ENCODE measurements at regions not wholly inside any gene's neighbourhood (a gene's known extent, or its start where the extent isn't known, plus 50 kb on each side); places are given as distances from the start of the nearest gene placed in this dataset.
"Not testable (repeated sequence)": the region's sequence is repeated elsewhere in the genome, so short reads cannot be mapped to it uniquely, and the experiment has no call there.

DNA sequence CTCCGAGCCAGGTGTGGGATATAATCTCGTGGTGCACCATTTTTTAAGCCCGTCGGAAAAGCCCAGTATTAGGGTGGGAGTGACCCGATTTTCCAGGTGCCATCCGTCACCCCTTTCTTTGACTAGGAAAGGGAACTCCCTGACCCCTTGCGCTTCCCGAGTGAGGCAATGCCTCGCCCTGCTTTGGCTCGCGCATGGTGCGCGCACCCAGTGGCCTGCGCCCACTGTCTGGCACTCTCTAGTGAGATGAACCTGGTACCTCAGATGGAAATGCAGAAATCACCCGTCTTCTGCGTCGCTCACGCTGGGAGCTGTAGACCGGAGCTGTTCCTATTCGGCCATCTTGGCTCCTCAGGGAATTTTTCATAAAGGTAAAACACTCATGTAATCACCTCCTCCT lies 63.9 kb downstream of the RWDD3 start:
- in situ Hi-C loops (cut with MboI; ENCODE audit: low sequenced_read_pairs) = not testable (repeated sequence)

DNA sequence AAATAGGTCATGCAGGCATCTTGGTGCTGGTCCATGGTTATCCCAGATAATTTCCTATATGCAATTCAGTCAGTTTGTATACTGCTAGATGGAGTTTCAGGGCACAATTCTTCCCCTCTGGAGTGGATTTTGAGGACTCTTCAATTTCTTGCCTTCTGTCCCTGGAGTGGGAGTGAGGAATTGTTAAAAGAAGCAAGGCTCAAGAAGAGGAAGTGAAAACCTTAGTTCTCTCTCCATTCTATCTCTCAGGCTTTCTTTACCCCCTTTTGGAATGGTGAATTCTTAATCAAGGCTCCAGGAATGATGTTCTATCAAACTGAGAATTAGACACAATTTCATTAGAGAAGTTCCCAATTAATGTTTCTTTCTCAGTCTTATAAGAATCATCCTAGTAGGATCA lies 67.1 kb downstream of the RWDD3 start:
- in situ Hi-C loops (cut with MboI; ENCODE audit: low sequenced_read_pairs) = no loop called here

DNA sequence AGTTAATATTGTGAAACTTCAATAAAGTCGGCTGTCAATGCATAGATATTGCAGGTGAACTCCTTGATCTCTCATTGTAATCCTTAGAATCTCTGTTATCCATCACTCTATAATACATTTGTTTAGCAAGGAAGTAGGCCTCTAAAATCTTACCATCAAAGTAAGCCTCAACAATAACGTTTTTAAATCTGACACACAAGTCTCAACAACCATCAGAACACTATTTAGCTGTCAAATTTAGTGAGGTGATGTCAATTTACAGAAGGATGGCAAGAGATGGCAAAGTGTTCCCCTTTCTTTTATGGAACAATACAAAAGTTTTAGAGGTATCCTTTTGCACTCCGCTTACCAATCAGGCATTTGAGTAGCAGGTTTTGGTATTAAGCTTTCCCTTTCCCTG lies 67.6 kb downstream of the RWDD3 start:
- in situ Hi-C loops (cut with MboI; ENCODE audit: low sequenced_read_pairs) = no loop called here

GRCh38 chr1:95304803-95305202 lies 70.8 kb downstream of the RWDD3 start:
- in situ Hi-C loops (cut with MboI; ENCODE audit: low sequenced_read_pairs) = no loop called here

DNA sequence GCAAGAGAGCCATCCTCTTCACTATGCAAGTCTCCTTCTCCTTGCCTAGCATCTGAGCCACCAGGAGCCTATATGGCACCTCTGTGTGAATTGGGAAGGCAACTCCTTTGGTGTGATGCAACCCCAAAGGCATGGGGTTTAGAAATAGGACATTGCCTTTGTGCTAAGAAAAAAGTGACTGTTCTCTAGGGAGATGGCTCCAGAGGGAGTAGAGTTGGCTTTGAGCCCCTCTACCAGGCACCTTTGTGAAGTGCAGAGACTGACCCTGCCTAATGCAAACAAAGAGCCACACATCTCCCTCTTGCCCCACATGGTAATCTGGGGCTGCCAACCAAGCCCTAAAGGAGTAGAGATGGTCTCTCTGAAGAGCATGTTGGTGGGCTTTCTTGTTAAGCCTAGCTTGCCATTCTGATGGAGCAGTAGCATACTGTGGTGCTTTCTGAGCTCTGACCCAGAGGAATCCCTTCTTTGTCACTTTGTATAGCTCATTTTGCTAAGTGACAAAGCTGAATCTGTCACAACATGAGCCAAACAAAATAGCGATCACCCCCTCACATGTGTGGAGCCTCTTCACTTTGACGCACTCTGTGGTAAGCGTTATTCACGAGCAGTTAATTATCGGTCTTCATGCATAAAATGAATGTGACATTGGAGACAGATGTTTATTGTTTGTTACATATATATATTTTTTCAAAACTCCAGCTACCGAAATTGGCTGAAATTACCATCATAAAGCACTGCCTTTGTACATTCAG lies 74.4 kb downstream of the RWDD3 start:
- in situ Hi-C loops (cut with MboI; ENCODE audit: low sequenced_read_pairs) = no loop called here

DNA sequence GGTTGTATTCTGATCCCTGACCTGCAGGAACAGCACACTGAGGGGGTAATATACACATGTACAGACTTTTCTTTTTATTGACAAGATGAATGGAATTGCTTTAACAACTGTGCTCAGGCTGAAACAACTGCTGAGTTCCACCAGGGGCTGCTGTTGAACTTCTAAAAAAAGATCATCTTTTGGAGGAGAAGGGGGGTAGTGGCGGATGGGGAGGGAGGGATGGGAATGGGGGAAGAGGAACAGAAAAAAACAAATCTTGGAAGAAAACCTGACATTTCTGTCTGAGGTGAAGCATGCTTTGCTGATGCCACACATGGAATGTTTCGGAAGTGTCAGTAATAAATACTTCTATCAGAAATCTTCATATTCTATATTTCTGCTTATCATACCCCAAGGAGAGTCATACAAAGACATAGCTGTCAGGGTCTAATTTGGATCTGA lies 75.0 kb downstream of the RWDD3 start:
- in situ Hi-C loops (cut with MboI; ENCODE audit: low sequenced_read_pairs) = no loop called here

- in situ Hi-C loops (cut with MboI; ENCODE audit: low sequenced_read_pairs) = no loop called here
Observed at GRCh38 chr1:95311014-95311413, 77.0 kb downstream of the RWDD3 start.

DNA sequence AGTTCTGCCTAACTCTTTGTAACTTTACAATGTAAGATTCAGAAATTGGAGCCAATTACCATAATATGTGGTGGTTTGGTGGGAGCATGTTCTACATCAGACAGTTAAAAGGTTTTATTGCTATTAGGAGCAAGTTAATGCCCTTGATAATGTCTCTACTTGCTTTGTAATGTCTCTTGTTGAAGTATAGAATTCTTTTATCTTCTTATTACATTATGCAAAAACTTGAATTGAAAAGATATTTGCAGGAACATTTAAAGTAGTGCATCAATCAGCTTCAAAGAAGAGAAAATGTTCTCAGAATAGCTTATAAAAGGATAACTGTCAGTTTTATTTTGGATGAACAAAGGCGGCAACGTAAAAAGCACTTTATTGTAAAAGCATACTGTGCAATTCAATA lies 77.8 kb downstream of the RWDD3 start:
- in situ Hi-C loops (cut with MboI; ENCODE audit: low sequenced_read_pairs) = no loop called here

GRCh38 chr1:95312181-95312580 lies 78.2 kb downstream of the RWDD3 start:
- in situ Hi-C loops (cut with MboI; ENCODE audit: low sequenced_read_pairs) = no loop called here

DNA sequence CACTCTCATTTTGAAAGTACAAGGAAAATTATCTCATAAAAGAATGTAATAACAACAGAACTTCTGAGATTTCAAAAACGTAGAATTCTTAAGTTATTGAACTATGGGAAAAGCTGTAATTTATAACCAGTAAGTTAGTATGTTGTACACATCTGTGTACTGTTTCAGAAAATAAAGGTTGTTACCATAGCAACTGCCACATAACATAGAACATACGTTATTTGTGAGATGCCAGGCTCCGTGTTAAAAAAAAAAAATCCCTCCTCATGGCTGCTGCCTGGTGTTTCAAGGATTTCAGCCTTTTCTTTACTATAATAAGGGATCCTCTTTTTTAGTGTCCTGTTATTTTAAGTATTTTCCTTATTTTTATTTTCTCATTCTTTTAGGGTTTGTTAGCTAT lies 79.5 kb downstream of the RWDD3 start:
- in situ Hi-C loops (cut with MboI; ENCODE audit: low sequenced_read_pairs) = no loop called here

DNA sequence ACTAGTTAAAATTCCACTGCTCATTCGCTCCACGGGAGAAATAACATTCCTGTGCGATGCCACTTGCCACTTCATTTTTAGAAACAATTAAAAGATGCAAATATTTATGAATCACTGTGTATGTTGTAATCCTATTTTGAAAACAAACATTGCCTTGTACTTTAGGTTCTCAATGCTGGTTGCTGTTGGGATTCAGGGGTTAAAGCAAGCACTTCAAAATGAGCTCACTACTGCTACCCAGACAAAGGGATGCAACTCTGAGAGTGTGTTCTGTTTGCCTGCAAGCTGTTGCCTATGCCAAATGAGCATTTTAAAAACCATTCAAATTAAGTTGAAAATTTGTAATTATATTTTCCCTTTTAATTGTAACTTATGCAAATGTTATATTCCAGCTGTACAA lies 87.5 kb downstream of the RWDD3 start:
- in situ Hi-C loops (cut with MboI; ENCODE audit: low sequenced_read_pairs) = no loop called here

GRCh38 chr1:95323123-95323522 lies 89.1 kb downstream of the RWDD3 start:
- in situ Hi-C loops (cut with MboI; ENCODE audit: low sequenced_read_pairs) = no loop called here

DNA sequence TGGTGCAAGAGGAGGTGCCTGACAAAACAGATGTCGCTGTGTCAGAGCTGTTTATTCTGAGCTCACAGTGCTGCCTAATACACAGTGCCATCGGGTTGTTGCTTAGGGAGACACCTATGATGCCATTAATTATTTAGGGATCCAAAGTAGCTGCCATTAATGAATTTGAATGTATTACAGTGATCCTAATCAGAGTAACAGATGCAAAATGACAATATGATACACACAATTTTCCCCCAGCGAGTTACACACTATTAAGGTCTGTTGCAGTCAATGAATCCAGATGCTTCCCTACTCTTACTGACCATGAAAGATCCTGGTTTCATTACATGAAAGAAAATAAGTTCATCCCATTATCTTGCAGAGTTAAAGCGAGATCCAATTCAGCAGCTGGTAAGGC lies 91.3 kb downstream of the RWDD3 start:
- in situ Hi-C loops (cut with MboI; ENCODE audit: low sequenced_read_pairs) = no loop called here

DNA sequence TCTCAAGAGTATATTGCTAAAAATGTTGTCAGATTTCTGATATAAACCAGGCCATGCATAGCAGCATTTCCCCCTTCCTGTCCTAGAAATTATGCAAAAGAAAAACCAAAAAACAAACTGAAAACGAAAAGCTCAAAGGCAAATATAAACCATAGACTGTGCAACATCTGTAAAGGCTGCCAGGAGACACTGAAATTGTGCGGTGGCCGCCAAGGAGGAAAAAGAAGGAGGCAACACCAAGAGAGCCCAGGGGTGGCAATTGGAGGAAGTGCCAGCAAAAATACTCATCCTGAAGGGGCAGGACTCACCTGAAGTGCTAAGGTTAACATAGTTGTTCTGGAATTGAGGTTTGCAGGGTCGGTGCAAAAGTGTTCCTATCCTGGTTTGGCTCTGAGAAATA lies 92.0 kb downstream of the RWDD3 start:
- in situ Hi-C loops (cut with MboI; ENCODE audit: low sequenced_read_pairs) = no loop called here

- in situ Hi-C loops (cut with MboI; ENCODE audit: low sequenced_read_pairs) = no loop called here
Observed at GRCh38 chr1:95332754-95333153, 98.7 kb downstream of the RWDD3 start.

GRCh38 chr1:95339377-95339776 lies 105.4 kb downstream of the RWDD3 start:
- in situ Hi-C loops (cut with MboI; ENCODE audit: low sequenced_read_pairs) = no loop called here

- in situ Hi-C loops (cut with MboI; ENCODE audit: low sequenced_read_pairs) = no loop called here
Observed at GRCh38 chr1:95340061-95340460, 106.1 kb downstream of the RWDD3 start.

GRCh38 chr1:95352767-95353166 lies 118.8 kb downstream of the RWDD3 start:
- in situ Hi-C loops (cut with MboI; ENCODE audit: low sequenced_read_pairs) = no loop called here

DNA sequence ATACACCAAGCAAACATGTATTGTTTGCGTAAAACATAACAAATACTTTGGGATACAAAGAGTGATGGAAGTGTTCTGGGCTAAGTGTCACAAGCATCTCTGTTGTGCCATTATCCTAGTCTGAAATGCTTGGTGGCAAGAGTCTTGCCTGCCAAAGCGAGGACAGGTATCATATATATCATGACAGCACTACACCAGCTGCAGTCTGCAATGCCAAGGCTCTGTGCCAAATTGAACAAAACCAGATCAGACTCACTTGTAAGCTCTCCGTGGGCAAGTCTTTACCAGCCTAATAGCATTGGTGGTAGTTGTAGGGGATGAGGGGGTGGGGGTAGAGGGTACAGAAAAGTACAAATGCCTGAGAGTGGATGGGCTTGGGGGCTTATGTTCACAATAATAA lies 119.2 kb downstream of the RWDD3 start:
- in situ Hi-C loops (cut with MboI; ENCODE audit: low sequenced_read_pairs) = no loop called here

GRCh38 chr1:95364546-95364945 lies 130.5 kb downstream of the RWDD3 start:
- in situ Hi-C loops (cut with MboI; ENCODE audit: low sequenced_read_pairs) = no loop called here

DNA sequence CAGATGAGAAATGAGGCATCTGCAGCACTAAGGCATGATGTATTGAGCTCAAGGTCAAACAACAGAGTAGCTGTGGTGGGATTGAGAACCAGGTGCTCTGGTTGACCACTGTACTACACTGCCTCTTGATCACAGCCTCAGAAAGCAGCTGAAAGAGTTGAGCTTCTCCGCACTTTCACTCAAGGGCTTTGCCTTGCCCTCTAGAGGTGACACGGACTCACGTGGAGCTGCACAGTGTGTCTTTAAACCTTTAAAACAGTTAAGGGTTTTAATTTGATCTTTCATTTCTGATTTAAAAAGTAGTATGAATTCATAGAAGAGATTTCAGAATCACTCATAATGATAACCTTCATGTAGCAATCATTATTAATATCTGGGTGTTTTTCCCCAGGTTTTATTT lies 132.5 kb downstream of the RWDD3 start:
- in situ Hi-C loops (cut with MboI; ENCODE audit: low sequenced_read_pairs) = no loop called here

- in situ Hi-C loops (cut with MboI; ENCODE audit: low sequenced_read_pairs) = no loop called here
Observed at GRCh38 chr1:95368178-95368577, 134.2 kb downstream of the RWDD3 start.

DNA sequence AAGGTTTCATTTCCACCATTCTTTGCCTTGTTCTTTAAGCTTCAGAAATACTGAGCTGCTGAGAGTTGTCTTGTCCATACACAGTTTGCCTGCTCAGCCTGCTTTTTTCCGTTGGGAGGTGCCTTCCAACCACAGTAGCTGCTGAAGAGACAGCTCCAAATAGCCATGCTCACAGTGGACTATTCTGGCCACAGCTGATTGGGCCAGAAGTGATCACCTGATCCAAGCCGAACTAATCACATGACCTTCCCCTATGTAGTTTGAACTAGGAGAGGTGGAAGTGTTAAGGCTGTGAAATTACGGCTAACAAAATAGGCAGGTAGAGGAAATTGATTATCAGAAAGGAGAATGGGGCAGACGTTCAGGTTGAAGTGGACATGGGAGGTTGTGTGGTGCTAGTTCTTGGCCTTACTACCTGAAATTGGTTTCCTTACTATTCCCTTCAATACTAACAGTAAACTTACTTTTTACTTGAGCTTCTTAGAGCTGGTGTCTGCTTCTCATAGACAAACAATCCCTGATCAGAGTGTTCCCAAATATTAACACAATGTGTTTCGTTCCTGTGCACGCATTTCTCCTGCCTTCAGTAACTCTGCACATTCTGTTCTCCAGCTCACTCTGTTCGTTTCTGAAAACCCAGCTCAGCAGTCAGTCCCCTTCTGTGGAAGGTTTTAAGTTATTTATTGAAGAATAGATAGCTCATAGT lies 136.1 kb downstream of the RWDD3 start:
- in situ Hi-C loops (cut with MboI; ENCODE audit: low sequenced_read_pairs) = no loop called here
